ENCODE measurements at regions not wholly inside any gene's neighbourhood (a gene's known extent, or its start where the extent isn't known, plus 50 kb on each side); places are given as distances from the start of the nearest gene placed in this dataset.
"Not testable (repeated sequence)": the region's sequence is repeated elsewhere in the genome, so short reads cannot be mapped to it uniquely, and the experiment has no call there.

- Histone ChIP-seq H3K4me1 (no peaks in the 10 kb centered on the region), H3K9me3 (no peaks in the 10 kb centered on the region), H3K27ac (replicated peaks in 1 of 4) (no peak overlapping the region), H3K4me3 (no peak overlapping the region), H3K36me3 (no peaks in the 10 kb centered on the region), H3K27me3 (peaks cover 0 to 8% (median 0%) of the 10 kb centered on the region in 4 donors)
- 86% methylated on average over 23 of the region's 23 CpGs for WGBS
- no peak for DNase-seq (ENCODE audit: extremely low spot score)
- no peak for TF ChIP-seq EP300 (IDR thresholded peaks at IDR 0.05)
- TF ChIP-seq CTCF (IDR thresholded peaks at IDR 0.05) = no peak
- TF ChIP-seq POLR2A (IDR thresholded peaks at IDR 0.05; ENCODE audit: low read depth) = no peak
- no peak for TF ChIP-seq POLR2AphosphoS5 (IDR thresholded peaks at IDR 0.05)
- intact Hi-C loops (cut with DNase I) = no loop called here
These were observed 390.3 kb upstream of the MYT1L start for GRCh38 chr2:2721296-2721835.

GRCh38 chr2:2720806-2721205 lies 389.7 kb upstream of the MYT1L start:
- H3K27me3 ChIP-seq; H3K4me3 ChIP-seq; DNase-seq (ENCODE audit: extremely low spot score); H3K27ac ChIP-seq (replicated peaks in 1 of 4); intact Hi-C loops (cut with DNase I); H3K9me3 ChIP-seq; H3K36me3 ChIP-seq; H3K4me1 ChIP-seq: not testable (repeated sequence)
- WGBS = 81% methylated on average over 12 of the region's 14 CpGs

DNA sequence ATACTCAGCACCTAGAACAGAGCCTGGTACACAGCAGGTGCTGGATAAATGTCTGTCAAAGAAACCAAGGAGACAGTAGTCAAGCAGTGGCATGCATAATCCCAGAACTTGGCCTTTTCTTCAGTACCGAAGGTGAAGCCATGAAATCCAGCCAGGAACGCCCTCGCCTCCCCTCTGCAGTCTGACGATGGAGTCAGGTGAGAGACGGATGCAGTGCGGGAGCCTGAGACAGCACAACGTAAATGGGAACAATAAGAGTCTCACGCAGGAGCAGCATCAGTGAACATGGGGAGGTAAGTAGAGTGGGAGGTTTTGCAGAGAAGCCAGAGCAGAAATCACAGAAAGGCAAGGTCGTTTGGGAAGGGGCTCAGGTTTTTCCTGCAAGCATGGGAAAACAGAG lies 389.3 kb upstream of the MYT1L start:
- TF ChIP-seq CTCF (IDR thresholded peaks at IDR 0.05) (no peak), EP300 (IDR thresholded peaks at IDR 0.05) (no peak), POLR2A (IDR thresholded peaks at IDR 0.05; ENCODE audit: low read depth) (no peak), POLR2AphosphoS5 (IDR thresholded peaks at IDR 0.05) (no peak)
- intact Hi-C loops (cut with DNase I) = no loop called here
- 78% methylated on average over 9 of the region's 9 CpGs for WGBS

GRCh38 chr2:2719781-2720180 lies 388.7 kb upstream of the MYT1L start:
- DNase-seq (ENCODE audit: extremely low spot score) = no peak
- WGBS = 72% methylated on average over 8 of the region's 8 CpGs
- H3K9me3 ChIP-seq = no peaks in the 10 kb centered on the region

More for the DNA sequence above, 389.3 kb upstream of the MYT1L start:
- no peak for DNase-seq (ENCODE audit: extremely low spot score)
- Histone ChIP-seq H3K4me3 (no peak overlapping the region), H3K27ac (replicated peaks in 1 of 4) (no peak overlapping the region), H3K4me1 (no peaks in the 10 kb centered on the region), H3K9me3 (no peaks in the 10 kb centered on the region), H3K36me3 (no peaks in the 10 kb centered on the region), H3K27me3 (peaks cover 0 to 8% (median 0%) of the 10 kb centered on the region in 4 donors)

DNA sequence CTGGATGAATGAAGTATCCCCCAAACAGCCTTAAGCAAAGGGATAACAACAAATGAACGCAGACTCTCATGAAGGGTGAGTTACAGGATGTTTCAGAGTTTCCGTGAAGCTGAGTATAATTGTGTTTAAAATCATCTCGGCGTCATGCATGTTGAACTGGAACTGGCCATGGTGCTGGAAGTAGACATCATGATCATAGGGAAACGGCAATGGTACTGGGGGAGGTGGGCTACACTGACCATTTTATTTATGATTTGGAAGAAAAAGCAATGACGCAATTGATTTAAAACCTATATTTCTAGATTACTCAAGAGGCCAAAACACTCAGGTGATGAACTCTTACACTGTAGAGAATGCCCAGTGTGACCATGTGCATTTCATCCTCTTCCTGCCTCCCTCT lies 387.9 kb upstream of the MYT1L start:
- 33% methylated on average over 6 of the region's 6 CpGs for WGBS
- no peak overlapping the region for H3K27ac ChIP-seq (replicated peaks in 1 of 4)
- no peaks in the 10 kb centered on the region for H3K9me3 ChIP-seq
- H3K4me3 ChIP-seq = no peak overlapping the region
- no peaks in the 10 kb centered on the region for H3K4me1 ChIP-seq
- intact Hi-C loops (cut with DNase I) = no loop called here
- no peaks in the 10 kb centered on the region for H3K36me3 ChIP-seq
- DNase-seq (ENCODE audit: extremely low spot score) = no peak
- peaks cover 0 to 13% (median 0%) of the 10 kb centered on the region in 4 donors for H3K27me3 ChIP-seq
- TF ChIP-seq POLR2A (IDR thresholded peaks at IDR 0.05; ENCODE audit: low read depth) (no peak), EP300 (IDR thresholded peaks at IDR 0.05) (no peak), POLR2AphosphoS5 (IDR thresholded peaks at IDR 0.05) (no peak), CTCF (IDR thresholded peaks at IDR 0.05) (no peak)

More at GRCh38 chr2:2719781-2720180, 388.7 kb upstream of the MYT1L start:
- Histone ChIP-seq H3K4me1 (no peaks in the 10 kb centered on the region), H3K27me3 (peaks cover 0 to 8% (median 0%) of the 10 kb centered on the region in 4 donors), H3K4me3 (no peak overlapping the region), H3K27ac (replicated peaks in 1 of 4) (no peak overlapping the region), H3K36me3 (no peaks in the 10 kb centered on the region)
- intact Hi-C loops (cut with DNase I) = no loop called here
- TF ChIP-seq POLR2AphosphoS5 (IDR thresholded peaks at IDR 0.05) (no peak), POLR2A (IDR thresholded peaks at IDR 0.05; ENCODE audit: low read depth) (no peak), CTCF (IDR thresholded peaks at IDR 0.05) (no peak), EP300 (IDR thresholded peaks at IDR 0.05) (no peak)
